ENCODE measurements at regions not wholly inside any gene's neighbourhood (a gene's known extent, or its start where the extent isn't known, plus 50 kb on each side); places are given as distances from the start of the nearest gene placed in this dataset.

- no peaks in the 10 kb centered on the region for H3K36me3 Mint-ChIP-seq
- no peaks in the 10 kb centered on the region for H3K9me3 Mint-ChIP-seq
- POLR2A ChIA-PET: no interaction called here
- no peak for ATAC-seq (ENCODE audit: low read depth)
- no peak for DNase-seq
- H3K27me3 Mint-ChIP-seq: peaks cover 2% of the 10 kb centered on the region
- no peaks in the 10 kb centered on the region for H3K4me1 Mint-ChIP-seq
- H3K27ac Mint-ChIP-seq: no peak overlapping the region
- no peak overlapping the region for H3K4me3 Mint-ChIP-seq
Measured at GRCh38 chr17:72515291-72516065, 394.7 kb downstream of the SOX9 start.

- Mint-ChIP-seq H3K36me3 (no peaks in the 10 kb centered on the region), H3K4me1 (no peaks in the 10 kb centered on the region), H3K27me3 (peaks cover 2% of the 10 kb centered on the region), H3K9me3 (no peaks in the 10 kb centered on the region), H3K27ac (no peak overlapping the region), H3K4me3 (no peak overlapping the region)
- DNase-seq: no peak
- POLR2A ChIA-PET: no interaction called here
- no peak for ATAC-seq (ENCODE audit: low read depth)
Measured at GRCh38 chr17:72516772-72517399, 396.1 kb downstream of the SOX9 start.

DNA sequence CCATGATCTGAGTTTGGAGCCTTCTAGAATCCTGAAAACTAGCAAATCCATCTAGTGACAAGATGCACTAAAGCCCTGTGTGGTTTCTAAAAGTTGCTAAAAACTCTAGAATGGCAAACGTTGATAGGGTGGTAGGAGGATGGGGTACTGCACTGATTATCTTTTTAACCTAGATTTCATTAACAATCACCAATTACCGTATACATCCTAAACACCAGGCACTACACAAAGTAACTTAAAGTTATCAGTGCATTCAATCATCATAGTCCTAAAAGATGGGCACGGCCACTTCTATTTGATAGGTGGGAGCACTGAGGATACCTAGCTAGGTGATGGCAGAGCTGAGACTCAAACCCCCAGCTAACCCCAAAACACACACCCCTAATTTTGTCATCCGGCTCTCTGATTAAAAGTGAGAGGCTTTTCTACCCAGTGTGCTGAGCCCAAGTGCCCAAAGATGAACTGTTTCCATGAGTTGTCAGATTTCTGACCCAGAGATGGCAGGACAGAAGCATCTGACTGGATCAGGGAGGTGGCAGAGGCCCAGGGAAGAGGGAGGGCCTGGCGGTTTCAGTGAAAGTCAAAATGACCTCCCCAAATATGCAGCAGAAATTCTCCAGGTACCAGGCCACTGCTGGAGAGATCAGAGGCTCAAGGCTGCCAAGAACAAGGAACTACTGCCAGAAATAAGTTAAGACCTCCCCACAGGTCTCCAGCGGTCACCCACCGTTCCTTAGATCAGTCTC, 396.8 kb downstream of the SOX9 start:
- Mint-ChIP-seq H3K9me3 (no peaks in the 10 kb centered on the region), H3K4me1 (no peaks in the 10 kb centered on the region), H3K27ac (no peak overlapping the region), H3K27me3 (peaks cover 2% of the 10 kb centered on the region), H3K4me3 (no peak overlapping the region), H3K36me3 (no peaks in the 10 kb centered on the region)
- ATAC-seq (ENCODE audit: low read depth) (no peak), DNase-seq (no peak)
- POLR2A ChIA-PET: no interaction called here

GRCh38 chr17:72518159-72518732, 397.4 kb downstream of the SOX9 start:
- Mint-ChIP-seq H3K4me1 (no peaks in the 10 kb centered on the region), H3K9me3 (no peaks in the 10 kb centered on the region), H3K27ac (no peak overlapping the region), H3K4me3 (no peak overlapping the region), H3K36me3 (no peaks in the 10 kb centered on the region), H3K27me3 (peaks cover 2% of the 10 kb centered on the region)
- DNase-seq (no peak), ATAC-seq (ENCODE audit: low read depth) (no peak)
- POLR2A ChIA-PET: no interaction called here

GRCh38 chr17:72518753-72519597, 398.2 kb downstream of the SOX9 start:
- H3K4me3 Mint-ChIP-seq: no peak overlapping the region
- H3K27me3 Mint-ChIP-seq: peaks cover 2% of the 10 kb centered on the region
- no peaks in the 10 kb centered on the region for H3K9me3 Mint-ChIP-seq
- H3K4me1 Mint-ChIP-seq: no peaks in the 10 kb centered on the region
- H3K36me3 Mint-ChIP-seq: no peaks in the 10 kb centered on the region
- H3K27ac Mint-ChIP-seq: no peak overlapping the region
- POLR2A ChIA-PET: no interaction called here
- DNase-seq: no peak
- ATAC-seq (ENCODE audit: low read depth): no peak

- DNase-seq (no peak), ATAC-seq (ENCODE audit: low read depth) (no peak)
- Mint-ChIP-seq H3K27me3 (peaks cover 2% of the 10 kb centered on the region), H3K9me3 (no peaks in the 10 kb centered on the region), H3K27ac (no peak overlapping the region), H3K36me3 (no peaks in the 10 kb centered on the region), H3K4me3 (no peak overlapping the region), H3K4me1 (no peaks in the 10 kb centered on the region)
- POLR2A ChIA-PET: no interaction called here
Measured at GRCh38 chr17:72519598-72519936, 398.7 kb downstream of the SOX9 start.

DNA sequence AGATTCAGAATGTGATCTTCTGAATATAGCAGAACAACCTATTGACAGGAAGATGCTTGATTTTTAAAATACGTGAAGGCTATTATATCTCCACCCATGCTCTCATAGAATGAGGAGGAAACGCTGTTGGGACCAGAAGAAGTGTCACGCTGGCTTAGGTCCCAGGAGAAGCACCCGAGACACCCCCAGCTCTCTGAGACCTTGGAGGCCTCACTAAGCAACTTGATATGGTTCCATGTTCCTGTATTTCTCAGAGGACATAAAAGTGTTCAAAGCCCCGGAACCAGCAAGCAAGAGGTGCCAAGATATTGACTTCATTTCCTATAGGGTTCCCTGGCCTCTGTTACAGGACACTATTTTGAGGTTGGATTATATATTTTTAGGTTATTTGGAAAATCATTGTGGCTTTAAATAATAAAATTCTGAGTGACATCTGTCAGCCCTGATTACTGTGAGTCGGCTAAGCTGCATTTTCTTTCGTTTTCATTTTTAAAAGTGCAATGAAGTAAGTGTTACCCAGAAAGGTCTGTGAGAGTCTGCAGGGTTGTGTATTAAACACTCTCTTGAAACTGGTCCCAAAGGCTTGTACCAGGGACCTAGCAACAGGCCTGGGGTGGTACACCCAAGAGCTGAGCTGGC, 400.0 kb downstream of the SOX9 start:
- Mint-ChIP-seq H3K27me3 (peaks cover 6% of the 10 kb centered on the region), H3K4me3 (no peak overlapping the region), H3K9me3 (no peaks in the 10 kb centered on the region), H3K27ac (no peak overlapping the region), H3K4me1 (no peaks in the 10 kb centered on the region), H3K36me3 (no peaks in the 10 kb centered on the region)
- POLR2A ChIA-PET: interaction anchor here (0.7 kb wide), 1 partner anchor 28 kb away, joined by 3 read pairs; no protein-coding TSS in a partner anchor
- no peak for ATAC-seq (ENCODE audit: low read depth)
- no peak for DNase-seq

GRCh38 chr17:72523491-72523890, 402.7 kb downstream of the SOX9 start:
- peaks cover 6% of the 10 kb centered on the region for H3K27me3 Mint-ChIP-seq
- ATAC-seq (ENCODE audit: low read depth): no peak
- H3K4me1 Mint-ChIP-seq: no peaks in the 10 kb centered on the region
- no peak overlapping the region for H3K4me3 Mint-ChIP-seq
- POLR2A ChIA-PET: no interaction called here
- H3K9me3 Mint-ChIP-seq: no peaks in the 10 kb centered on the region
- H3K36me3 Mint-ChIP-seq: no peaks in the 10 kb centered on the region
- no peak overlapping the region for H3K27ac Mint-ChIP-seq
- DNase-seq: no peak

DNA sequence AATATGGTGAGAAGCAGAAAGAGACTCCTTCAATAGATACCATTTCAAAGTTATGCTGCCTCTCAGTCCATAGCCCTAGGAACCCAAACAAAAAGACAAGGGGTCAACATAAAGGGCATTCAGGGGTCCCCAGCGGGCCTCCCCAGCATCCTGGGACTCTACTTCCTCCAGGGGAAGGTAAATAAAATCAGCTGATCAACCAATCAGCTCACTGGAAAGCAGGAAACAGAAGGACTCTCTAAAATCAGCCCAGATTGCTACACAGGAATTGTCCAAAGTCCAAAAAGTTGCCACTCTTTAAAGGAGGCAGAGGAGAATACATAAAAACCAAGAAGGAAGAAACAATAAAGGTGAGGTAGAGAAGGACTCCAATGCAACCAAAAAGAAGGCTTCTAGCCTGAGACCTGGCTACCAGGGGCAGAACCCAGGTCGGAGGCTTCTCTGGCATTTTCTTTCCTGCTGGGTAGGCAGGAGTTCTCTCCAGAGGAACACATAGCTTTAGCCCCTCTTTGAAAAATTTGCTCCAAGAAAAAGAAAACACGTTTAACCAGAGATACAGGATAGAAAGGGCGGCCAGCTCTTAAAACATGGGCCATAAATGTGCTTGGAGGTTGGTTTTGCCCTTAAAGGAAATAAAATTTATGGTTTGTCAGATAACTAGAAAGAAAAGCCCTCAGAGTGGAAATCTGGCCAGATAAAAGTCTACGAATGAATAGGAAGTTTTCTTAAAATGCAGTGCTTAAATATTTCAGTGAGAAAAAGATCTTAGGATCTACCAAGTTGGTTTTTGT, 404.6 kb downstream of the SOX9 start:
- DNase-seq: no peak
- Mint-ChIP-seq H3K9me3 (no peaks in the 10 kb centered on the region), H3K36me3 (no peaks in the 10 kb centered on the region), H3K4me1 (no peaks in the 10 kb centered on the region), H3K27me3 (peaks cover 6% of the 10 kb centered on the region), H3K27ac (no peak overlapping the region), H3K4me3 (no peak overlapping the region)
- ATAC-seq (ENCODE audit: low read depth): no peak
- POLR2A ChIA-PET: no interaction called here

DNA sequence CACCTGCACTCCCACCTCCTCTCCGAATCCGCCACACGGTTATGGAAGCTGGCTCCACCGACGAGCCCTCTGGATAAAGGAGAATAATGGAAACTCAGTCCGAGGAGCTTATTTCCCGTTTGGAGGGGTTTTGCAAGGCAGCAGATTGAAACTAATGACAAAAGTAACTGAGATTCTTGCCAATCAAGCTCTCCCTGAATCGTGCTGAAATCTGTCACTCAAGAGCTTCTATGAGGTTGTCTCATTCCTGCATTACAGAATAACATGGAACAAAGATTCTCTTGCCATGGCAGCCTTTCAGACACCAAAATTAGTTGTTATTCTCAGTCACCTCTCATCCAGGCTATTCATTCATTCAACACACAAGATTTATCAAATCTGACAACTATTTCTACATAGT, 405.9 kb downstream of the SOX9 start:
- no peak for ATAC-seq (ENCODE audit: low read depth)
- Mint-ChIP-seq H3K27me3 (peaks cover 7% of the 10 kb centered on the region), H3K4me3 (no peak overlapping the region), H3K9me3 (no peaks in the 10 kb centered on the region), H3K36me3 (no peaks in the 10 kb centered on the region), H3K27ac (no peak overlapping the region), H3K4me1 (no peaks in the 10 kb centered on the region)
- POLR2A ChIA-PET: no interaction called here
- no peak for DNase-seq

DNA sequence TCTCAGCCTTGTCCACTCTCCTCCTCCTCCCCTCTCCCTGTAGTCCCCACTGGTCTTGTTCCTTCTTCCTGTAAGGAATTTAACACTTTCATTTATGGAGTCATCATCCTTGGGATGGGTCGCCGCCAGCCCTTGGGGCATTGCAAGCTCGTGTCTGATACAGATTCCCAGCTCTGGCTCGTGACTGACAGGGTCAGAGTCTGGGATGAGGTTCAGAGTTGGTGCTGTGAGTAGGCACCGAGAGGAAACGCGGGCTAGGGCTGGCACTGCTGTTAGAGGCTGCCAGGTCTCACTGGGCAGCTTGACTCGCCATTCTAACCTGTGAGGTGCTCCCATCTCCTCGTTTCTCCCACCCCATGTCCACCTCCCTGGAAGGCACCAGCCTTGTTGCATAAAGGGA, 407.0 kb downstream of the SOX9 start:
- ATAC-seq (ENCODE audit: low read depth) (no peak), DNase-seq (no peak)
- Mint-ChIP-seq H3K4me1 (no peaks in the 10 kb centered on the region), H3K36me3 (no peaks in the 10 kb centered on the region), H3K4me3 (no peak overlapping the region), H3K9me3 (no peaks in the 10 kb centered on the region), H3K27ac (no peak overlapping the region), H3K27me3 (peaks cover 7% of the 10 kb centered on the region)
- POLR2A ChIA-PET: no interaction called here

- H3K9me3 Mint-ChIP-seq: no peaks in the 10 kb centered on the region
- H3K36me3 Mint-ChIP-seq: no peaks in the 10 kb centered on the region
- DNase-seq (no peak), ATAC-seq (ENCODE audit: low read depth) (no peak)
- no peak overlapping the region for H3K4me3 Mint-ChIP-seq
- H3K4me1 Mint-ChIP-seq: no peaks in the 10 kb centered on the region
- no peak overlapping the region for H3K27ac Mint-ChIP-seq
- peaks cover 7% of the 10 kb centered on the region for H3K27me3 Mint-ChIP-seq
- POLR2A ChIA-PET: no interaction called here
Measured at GRCh38 chr17:72528683-72529082, 407.9 kb downstream of the SOX9 start.
